ENCODE measurements at regions not wholly inside any gene's neighbourhood (a gene's known extent, or its start where the extent isn't known, plus 50 kb on each side); places are given as distances from the start of the nearest gene placed in this dataset.

GRCh38 chr11:119892311-119892808, 163.4 kb upstream of the NECTIN1 start:
- 72 to 78% methylated on average over 16 of the region's 16 CpGs for WGBS, 2 donors
- Histone ChIP-seq H3K9me3 (ENCODE audit: control insufficient read depth in 4 of 4, insufficient read depth in 3 of 4, low read length in 3 of 4) (no peaks in the 10 kb centered on the region), H3K4me1 (ENCODE audit: control insufficient read depth in 5 of 5, insufficient read depth in 5 of 5, low read length in 5 of 5) (peaks cover 0 to 8% (median 0%) of the 10 kb centered on the region in 5 donors), H3K27me3 (ENCODE audit: control insufficient read depth in 3 of 3, insufficient read depth in 3 of 3, low read length in 2 of 3) (peaks cover 0 to 3% (median 2%) of the 10 kb centered on the region in 3 donors), H3K27ac (ENCODE audit: low read depth in 1 of 2, low read length in 1 of 2) (peak overlapping the region in 1 of 2 donors; percentile 67), H3K4me3 (no peak overlapping the region), H3K9ac (ENCODE audit: insufficient read depth in 1 of 2, low read length in 2 of 2) (no peak overlapping the region), H3K36me3 (ENCODE audit: control insufficient read depth in 4 of 4, insufficient read depth in 4 of 4, low read length in 4 of 4) (no peaks in the 10 kb centered on the region)
- TF ChIP-seq CTCF (IDR thresholded peaks at IDR 0.05; ENCODE audit: control extremely low read depth, extremely low read depth), result no peak
- no peak for ATAC-seq (ENCODE audit: insufficient read depth, low FRiP score)
- DNase-seq, result no peak

- H3K4me3 ChIP-seq, result no peak overlapping the region
- WGBS, 2 donors, result 45 to 48% methylated on average over 16 of the region's 16 CpGs
- peaks cover 0 to 3% (median 2%) of the 10 kb centered on the region in 3 donors for H3K27me3 ChIP-seq (ENCODE audit: control insufficient read depth in 3 of 3, insufficient read depth in 3 of 3, low read length in 2 of 3)
- peaks cover 0 to 8% (median 0%) of the 10 kb centered on the region in 5 donors for H3K4me1 ChIP-seq (ENCODE audit: control insufficient read depth in 5 of 5, insufficient read depth in 5 of 5, low read length in 5 of 5)
- TF ChIP-seq CTCF (IDR thresholded peaks at IDR 0.05; ENCODE audit: control extremely low read depth, extremely low read depth), result no peak
- ATAC-seq (ENCODE audit: insufficient read depth, low FRiP score) (no peak), DNase-seq (peak in 1 of 3 donors; percentile 27)
- no peak overlapping the region for H3K9ac ChIP-seq (ENCODE audit: insufficient read depth in 1 of 2, low read length in 2 of 2)
- H3K9me3 ChIP-seq (ENCODE audit: control insufficient read depth in 4 of 4, insufficient read depth in 3 of 4, low read length in 3 of 4), result no peaks in the 10 kb centered on the region
- peak overlapping the region in 1 of 2 donors; percentile 67 for H3K27ac ChIP-seq (ENCODE audit: low read depth in 1 of 2, low read length in 1 of 2)
- no peaks in the 10 kb centered on the region for H3K36me3 ChIP-seq (ENCODE audit: control insufficient read depth in 4 of 4, insufficient read depth in 4 of 4, low read length in 4 of 4)
Observed at GRCh38 chr11:119891055-119891768, 162.2 kb upstream of the NECTIN1 start.

- no peak for TF ChIP-seq CTCF (IDR thresholded peaks at IDR 0.05; ENCODE audit: control extremely low read depth, extremely low read depth)
- Histone ChIP-seq H3K4me1 (ENCODE audit: control insufficient read depth in 5 of 5, insufficient read depth in 5 of 5, low read length in 5 of 5) (peaks cover 0 to 8% (median 0%) of the 10 kb centered on the region in 5 donors), H3K27me3 (ENCODE audit: control insufficient read depth in 3 of 3, insufficient read depth in 3 of 3, low read length in 2 of 3) (peaks cover 0 to 3% (median 2%) of the 10 kb centered on the region in 3 donors), H3K9me3 (ENCODE audit: control insufficient read depth in 4 of 4, insufficient read depth in 3 of 4, low read length in 3 of 4) (no peaks in the 10 kb centered on the region), H3K27ac (ENCODE audit: low read depth in 1 of 2, low read length in 1 of 2) (no peak overlapping the region), H3K36me3 (ENCODE audit: control insufficient read depth in 4 of 4, insufficient read depth in 4 of 4, low read length in 4 of 4) (no peaks in the 10 kb centered on the region), H3K4me3 (no peak overlapping the region), H3K9ac (ENCODE audit: insufficient read depth in 1 of 2, low read length in 2 of 2) (no peak overlapping the region)
- DNase-seq (no peak), ATAC-seq (ENCODE audit: insufficient read depth, low FRiP score) (no peak)
- 93 to 97% methylated on average over 5 of the region's 5 CpGs for WGBS, 2 donors
Observed at GRCh38 chr11:119890466-119890865, 161.5 kb upstream of the NECTIN1 start.

Measured in lung (tissue), 11 donors.